ENCODE measurements at regions not wholly inside any gene's neighbourhood (a gene's known extent, or its start where the extent isn't known, plus 50 kb on each side); places are given as distances from the start of the nearest gene placed in this dataset.

DNA sequence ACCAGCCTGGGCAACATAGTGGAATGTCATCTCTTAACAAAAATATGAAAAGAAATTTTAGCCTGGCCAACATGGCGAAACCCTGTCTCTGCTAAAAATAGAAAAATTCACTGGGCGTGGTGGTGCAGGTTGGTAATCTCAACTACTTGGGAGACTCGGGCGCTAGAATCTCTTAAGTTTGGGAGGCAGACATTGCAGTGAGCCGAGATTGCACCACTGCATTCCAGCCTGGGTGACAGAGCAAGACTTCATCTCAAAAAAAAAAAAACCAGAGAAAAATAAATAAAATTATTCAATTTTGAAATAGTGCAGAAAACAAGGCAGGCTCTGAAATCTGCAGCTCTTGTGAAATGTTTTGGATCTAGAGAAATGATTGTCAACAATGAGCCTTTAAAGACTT lies 397.3 kb upstream of the AMELY start:
- TF ChIP-seq EP300 (IDR thresholded peaks at IDR 0.05) (no peak), POLR2A (IDR thresholded peaks at IDR 0.05) (no peak)

All from ovary (tissue), 1 donor.